ENCODE measurements at regions not wholly inside any gene's neighbourhood (a gene's known extent, or its start where the extent isn't known, plus 50 kb on each side); places are given as distances from the start of the nearest gene placed in this dataset.

DNA sequence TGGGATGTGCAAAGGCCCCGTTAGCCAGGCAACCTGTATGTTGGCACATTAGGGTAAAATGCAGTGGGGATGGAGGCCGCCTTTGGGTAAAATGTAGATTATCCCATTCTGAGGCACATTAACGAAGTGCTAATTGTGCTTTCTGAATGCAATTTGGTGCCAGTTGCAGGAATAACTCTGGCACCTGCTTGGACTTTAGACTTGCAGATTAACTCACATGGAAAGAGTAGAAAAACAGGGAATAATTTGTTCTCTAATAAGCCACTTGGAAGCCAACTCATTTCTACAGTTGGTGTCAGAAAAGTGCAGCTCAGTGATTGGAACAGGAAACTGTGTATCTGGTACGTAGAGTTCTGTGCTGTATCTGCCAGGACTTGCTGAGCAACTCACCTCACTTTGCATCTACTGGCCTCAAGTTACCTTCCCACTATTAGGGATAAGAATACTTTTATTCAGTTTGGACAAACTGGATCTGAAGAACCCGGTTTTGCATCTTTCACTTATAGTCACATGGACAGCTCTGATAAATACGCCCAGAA lies 377.4 kb upstream of the PODXL start:
- ATAC-seq (no peak), FAIRE-seq (no peak), DNase-seq (ENCODE audit: extremely low read depth in 1 of 4, low spot score in 3 of 4) (no peak)
- Histone ChIP-seq H3K9me1 (ENCODE audit: control insufficient read depth, insufficient read depth, low read length) (no peaks in the 10 kb centered on the region), H2AFZ (ENCODE audit: low read depth, low read length) (no peak overlapping the region), H3K4me1 (replicated peaks in 1 of 2; ENCODE audit: control insufficient read depth in 2 of 2, insufficient read depth in 2 of 2, low read length in 2 of 2) (no peaks in the 10 kb centered on the region), H3K9me3 (replicated peaks; ENCODE audit: control insufficient read depth, insufficient read depth, low read depth, low read length) (no peaks in the 10 kb centered on the region), H3K36me3 (ENCODE audit: control insufficient read depth, insufficient read depth, low read length) (no peaks in the 10 kb centered on the region), H4K20me1 (replicated peaks; ENCODE audit: control insufficient read depth, insufficient read depth, low read length) (no peaks in the 10 kb centered on the region), H3K4me2 (ENCODE audit: insufficient read depth, low read length) (no peak overlapping the region), H3K4me3 (no peak overlapping the region), H3K27me3 (ENCODE audit: control insufficient read depth in 2 of 2, insufficient read depth in 2 of 2, low read length in 2 of 2) (no peaks in the 10 kb centered on the region; a peak in 1 of 5 replicates), H3K27ac (ENCODE audit: extremely low read depth, low read depth, low read length) (no peak overlapping the region), H3K79me2 (ENCODE audit: control insufficient read depth, insufficient read depth, low read length) (no peaks in the 10 kb centered on the region), H3K9ac (ENCODE audit: insufficient read depth in 1 of 2, low read depth in 2 of 2, low read length in 2 of 2) (no peak overlapping the region)
- WGBS (ENCODE audit: insufficient coverage, low coverage, missing lambda C conversion rate), result 0% methylated on average over 6 of the region's 6 CpGs
- CTCF ChIA-PET (ENCODE audit: low intra/inter-chr PET ratio), result no interaction called here
- intact Hi-C loops (cut with micrococcal nuclease), result no loop called here
- in situ Hi-C loops (cut with MboI), result no loop called here
- BruUV-seq (replicated peaks), result no TSS peak
- POLR2A ChIA-PET, result interaction anchor here (0.9 kb wide), 1 partner anchor 118 kb away, joined by 4 read pairs; no protein-coding TSS in a partner anchor
- TF ChIP-seq NFXL1 (CRISPR knock-in tag; IDR thresholded peaks at IDR 0.05) (no peak), PHF8 (IDR thresholded peaks at IDR 0.05; ENCODE audit: borderline replicate concordance, low read length) (no peak), ZNF224 (CRISPR knock-in tag; IDR thresholded peaks at IDR 0.05) (no peak), CHD1 (IDR thresholded peaks at IDR 0.05; ENCODE audit: low read length) (no peak), SRSF1 (IDR thresholded peaks at IDR 0.05; ENCODE audit: low read depth, low read length) (no peak), KLF6 (CRISPR knock-in tag; IDR thresholded peaks at IDR 0.05; ENCODE audit: borderline replicate concordance) (no peak), RB1 (IDR thresholded peaks at IDR 0.05; ENCODE audit: low read depth) (no peak), ZSCAN29 (IDR thresholded peaks at IDR 0.05) (no peak), RBM17 (IDR thresholded peaks at IDR 0.05; ENCODE audit: borderline replicate concordance, low read depth, low read length) (no peak), GTF2A2 (tag; IDR thresholded peaks at IDR 0.05) (no peak), PHF20 (IDR thresholded peaks at IDR 0.05; ENCODE audit: partially characterized antibody) (no peak), SNRNP70 (optimal IDR thresholded peaks at IDR 0.05; ENCODE audit: low read depth, low read length) (no peak)
- TF ChIP-seq, protein P1, sequence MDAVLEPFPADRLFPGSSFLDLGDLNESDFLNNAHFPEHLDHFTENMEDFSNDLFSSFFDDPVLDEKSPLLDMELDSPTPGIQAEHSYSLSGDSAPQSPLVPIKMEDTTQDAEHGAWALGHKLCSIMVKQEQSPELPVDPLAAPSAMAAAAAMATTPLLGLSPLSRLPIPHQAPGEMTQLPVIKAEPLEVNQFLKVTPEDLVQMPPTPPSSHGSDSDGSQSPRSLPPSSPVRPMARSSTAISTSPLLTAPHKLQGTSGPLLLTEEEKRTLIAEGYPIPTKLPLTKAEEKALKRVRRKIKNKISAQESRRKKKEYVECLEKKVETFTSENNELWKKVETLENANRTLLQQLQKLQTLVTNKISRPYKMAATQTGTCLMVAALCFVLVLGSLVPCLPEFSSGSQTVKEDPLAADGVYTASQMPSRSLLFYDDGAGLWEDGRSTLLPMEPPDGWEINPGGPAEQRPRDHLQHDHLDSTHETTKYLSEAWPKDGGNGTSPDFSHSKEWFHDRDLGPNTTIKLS (IDR thresholded peaks at IDR 0.05; ENCODE audit: borderline replicate concordance, low read depth), result no peak
- TF ChIP-seq, protein P2, sequence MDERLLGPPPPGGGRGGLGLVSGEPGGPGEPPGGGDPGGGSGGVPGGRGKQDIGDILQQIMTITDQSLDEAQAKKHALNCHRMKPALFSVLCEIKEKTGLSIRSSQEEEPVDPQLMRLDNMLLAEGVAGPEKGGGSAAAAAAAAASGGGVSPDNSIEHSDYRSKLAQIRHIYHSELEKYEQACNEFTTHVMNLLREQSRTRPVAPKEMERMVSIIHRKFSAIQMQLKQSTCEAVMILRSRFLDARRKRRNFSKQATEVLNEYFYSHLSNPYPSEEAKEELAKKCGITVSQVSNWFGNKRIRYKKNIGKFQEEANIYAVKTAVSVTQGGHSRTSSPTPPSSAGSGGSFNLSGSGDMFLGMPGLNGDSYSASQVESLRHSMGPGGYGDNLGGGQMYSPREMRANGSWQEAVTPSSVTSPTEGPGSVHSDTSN (CRISPR knock-in tag; IDR thresholded peaks at IDR 0.05; ENCODE audit: low read depth), result no peak
- TF ChIP-seq, protein P2 (tag; conservative IDR thresholded peaks at IDR 0.05; ENCODE audit: low read depth), result no peak
- TF ChIP-seq, protein P3, sequence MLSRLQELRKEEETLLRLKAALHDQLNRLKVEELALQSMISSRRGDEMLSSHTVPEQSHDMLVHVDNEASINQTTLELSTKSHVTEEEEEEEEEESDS (CRISPR knock-in tag; IDR thresholded peaks at IDR 0.05), result no peak
- TF ChIP-seq, protein P4, sequence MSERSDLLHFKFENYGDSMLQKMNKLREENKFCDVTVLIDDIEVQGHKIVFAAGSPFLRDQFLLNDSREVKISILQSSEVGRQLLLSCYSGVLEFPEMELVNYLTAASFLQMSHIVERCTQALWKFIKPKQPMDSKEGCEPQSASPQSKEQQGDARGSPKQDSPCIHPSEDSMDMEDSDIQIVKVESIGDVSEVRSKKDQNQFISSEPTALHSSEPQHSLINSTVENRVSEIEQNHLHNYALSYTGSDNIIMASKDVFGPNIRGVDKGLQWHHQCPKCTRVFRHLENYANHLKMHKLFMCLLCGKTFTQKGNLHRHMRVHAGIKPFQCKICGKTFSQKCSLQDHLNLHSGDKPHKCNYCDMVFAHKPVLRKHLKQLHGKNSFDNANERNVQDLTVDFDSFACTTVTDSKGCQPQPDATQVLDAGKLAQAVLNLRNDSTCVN (CRISPR knock-in tag; IDR thresholded peaks at IDR 0.05), result no peak
- TF ChIP-seq, protein P5, sequence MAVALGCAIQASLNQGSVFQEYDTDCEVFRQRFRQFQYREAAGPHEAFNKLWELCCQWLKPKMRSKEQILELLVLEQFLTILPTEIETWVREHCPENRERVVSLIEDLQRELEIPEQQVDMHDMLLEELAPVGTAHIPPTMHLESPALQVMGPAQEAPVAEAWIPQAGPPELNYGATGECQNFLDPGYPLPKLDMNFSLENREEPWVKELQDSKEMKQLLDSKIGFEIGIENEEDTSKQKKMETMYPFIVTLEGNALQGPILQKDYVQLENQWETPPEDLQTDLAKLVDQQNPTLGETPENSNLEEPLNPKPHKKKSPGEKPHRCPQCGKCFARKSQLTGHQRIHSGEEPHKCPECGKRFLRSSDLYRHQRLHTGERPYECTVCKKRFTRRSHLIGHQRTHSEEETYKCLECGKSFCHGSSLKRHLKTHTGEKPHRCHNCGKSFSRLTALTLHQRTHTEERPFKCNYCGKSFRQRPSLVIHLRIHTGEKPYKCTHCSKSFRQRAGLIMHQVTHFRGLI (CRISPR knock-in tag; IDR thresholded peaks at IDR 0.05), result no peak
